Endothelial cell of umbilical vein (primary cell): ENCODE measurements at regions not wholly inside any gene's neighbourhood (a gene's known extent, or its start where the extent isn't known, plus 50 kb on each side); places are given as distances from the start of the nearest gene placed in this dataset.

Experiments used
- BruUV-seq: library from RNA; stranded (reverse); fragments of 400-500 nt; replicated peaks from 2 replicates; lab custom pipeline; 2021; lab: Mats Ljungman, UMichigan
- CTCF ChIA-PET: fragments of 300-600, 350-600 bp; sonication (Branson Sonifier 250); formaldehyde crosslinking; loops from one replicate; lab custom pipeline; 2021; ENCODE audit warnings: antibody characterized with exemption, inconsistent platforms; lab: Charles Lee
- POLR2A ChIA-PET: fragments of 300-600, 350-600 bp; sonication (Branson Sonifier 250); formaldehyde crosslinking; loops from one replicate; lab custom pipeline; 2021; ENCODE audit warnings: antibody characterized with exemption, inconsistent platforms; lab: Charles Lee
- DNase-seq: peaks from one replicate; pipeline ENCODE4 v3.0.0-alpha.2; 2011; ENCODE audit warnings: low read depth, low spot score
- FAIRE-seq: peaks from 2 replicates; lab custom pipeline; 2011; peaks lifted over from hg19 to GRCh38; lab: Jason Lieb, UNC
- H2AFZ ChIP-seq: 2 replicates; pipeline ENCODE4 v1.6.0; 2012; ENCODE audit warnings: low read depth, low read length, control low read depth, inconsistent platforms
- H3K27ac ChIP-seq: 2 replicates; pipeline ENCODE4 v1.5.1; 2011; ENCODE audit warnings: low read depth, mild to moderate bottlenecking, control low read depth, low read length, moderate library complexity; ENCODE audit not compliant: insufficient read depth
- H3K27me3 ChIP-seq, 2 experiments: 2 replicates each; pipeline versions ENCODE4 v1.6.0 to v1.6.1; 2011; ENCODE audit warnings: low read length in 2 of 2, mixed read lengths in 1 of 2; ENCODE audit not compliant: control insufficient read depth in 2 of 2, insufficient read depth in 2 of 2
- H3K36me3 ChIP-seq, 2 experiments: 2 replicates in 1 of 2; 3 replicates in 1 of 2; pipeline ENCODE4 v1.5.1; 2011; ENCODE audit warnings: low read length in 2 of 2, mild to moderate bottlenecking in 1 of 2, moderate library complexity in 1 of 2; ENCODE audit not compliant: control insufficient read depth in 2 of 2, insufficient read depth in 2 of 2; ENCODE audit errors: extremely low read depth in 1 of 2
- H3K4me1 ChIP-seq: 3 replicates; pipeline ENCODE4 v1.5.1; 2011; ENCODE audit warnings: mild to moderate bottlenecking, low read length; ENCODE audit not compliant: control insufficient read depth, insufficient read depth; ENCODE audit errors: extremely low read depth
- H3K4me2 ChIP-seq: 2 replicates; pipeline ENCODE4 v1.6.1; 2011; ENCODE audit warnings: low read length, control low read depth, mixed read lengths; ENCODE audit not compliant: insufficient read depth
- H3K4me3 ChIP-seq, 3 experiments: fragments of 200-600 bp in 1 of 3; sonication (generic), shearing (Covaris generic) in 1 of 3; replicated peaks in 1 of 3; 2 replicates each; pipeline ENCODE4 v1.5.1; 2011 to 2016; ENCODE audit warnings: control low read depth in 3 of 3, low read length in 3 of 3, mild to moderate bottlenecking in 2 of 3, inconsistent platforms in 1 of 3, low read depth in 1 of 3, moderate library complexity in 1 of 3; ENCODE audit not compliant: insufficient read depth in 1 of 3
- H3K79me2 ChIP-seq: 2 replicates; pipeline ENCODE4 v1.6.0; 2012; ENCODE audit warnings: low read length, inconsistent platforms; ENCODE audit not compliant: control insufficient read depth, insufficient read depth
- H3K9ac ChIP-seq: replicated peaks from 2 replicates; pipeline ENCODE3; 2011; ENCODE audit warnings: low read length, control low read depth; ENCODE audit not compliant: insufficient read depth; ENCODE audit errors: extremely low read depth
- H3K9me1 ChIP-seq: replicated peaks from 3 replicates; pipeline ENCODE4 v1.6.0; 2011; ENCODE audit warnings: mild to moderate bottlenecking, low read length; ENCODE audit not compliant: control insufficient read depth, insufficient read depth; ENCODE audit errors: extremely low read depth
- H3K9me3 ChIP-seq: replicated peaks from 2 replicates; pipeline ENCODE4 v1.5.1; 2012; ENCODE audit warnings: low read length, inconsistent platforms; ENCODE audit not compliant: control insufficient read depth, insufficient read depth
- H4K20me1 ChIP-seq: replicated peaks from 2 replicates; pipeline ENCODE3; 2011; ENCODE audit warnings: mild to moderate bottlenecking, low read length; ENCODE audit not compliant: control insufficient read depth, insufficient read depth; ENCODE audit errors: extremely low read depth
- CTCF ChIP-seq, 2 donors: IDR thresholded peaks; 1 replicate in 1 of 2; 2 replicates in 1 of 2; pipeline ENCODE4 v1.5.1; 2011; ENCODE audit warnings: low read length in 2 of 2, mild to moderate bottlenecking in 2 of 2, moderate library complexity in 2 of 2, control low read depth in 1 of 2, inconsistent platforms in 1 of 2, low read depth in 1 of 2; ENCODE audit not compliant: insufficient read depth in 1 of 2; ENCODE audit errors: extremely low read depth in 1 of 2
- EZH2 ChIP-seq: IDR thresholded peaks from 2 replicates; pipeline ENCODE4 v1.6.1; 2012; ENCODE audit warnings: borderline replicate concordance, low read depth, mild to moderate bottlenecking, moderate library complexity, low read length, inconsistent platforms; ENCODE audit not compliant: severe bottlenecking
- FOS ChIP-seq: IDR thresholded peaks from 2 replicates; pipeline ENCODE4 v1.6.1; 2011; ENCODE audit warnings: mild to moderate bottlenecking, low read length, moderate library complexity, borderline replicate concordance; ENCODE audit not compliant: insufficient read depth
- GATA2 ChIP-seq: IDR thresholded peaks from 2 replicates; pipeline ENCODE4 v1.7.0; 2011; ENCODE audit warnings: low read depth, mild to moderate bottlenecking, moderate library complexity, mixed read lengths, low read length; ENCODE audit not compliant: insufficient read length, insufficient read depth
- JUN ChIP-seq: IDR thresholded peaks from 2 replicates; pipeline ENCODE4 v1.6.1; 2011; ENCODE audit warnings: borderline replicate concordance, low read depth; ENCODE audit not compliant: insufficient read length, insufficient read depth
- MAX ChIP-seq: IDR thresholded peaks from 2 replicates; pipeline ENCODE4 v1.6.1; 2011; ENCODE audit not compliant: insufficient read depth, insufficient read length
- MYC ChIP-seq: IDR thresholded peaks from one replicate; pipeline ENCODE4 v1.6.1; 2011; ENCODE audit warnings: mild to moderate bottlenecking, low read depth, low read length
- POLR2A ChIP-seq: IDR thresholded peaks from 2 replicates; pipeline ENCODE4 v1.6.1; 2012; ENCODE audit warnings: low read depth, mild to moderate bottlenecking, control low read depth, low read length
- POLR2AphosphoS5 ChIP-seq: IDR thresholded peaks from 2 replicates; pipeline ENCODE4 v1.6.1; 2012; ENCODE audit warnings: low read depth, mild to moderate bottlenecking, control low read depth, low read length, moderate library complexity; ENCODE audit not compliant: insufficient read depth
- dilution Hi-C: fragments of 300-500 bp; cut with MboI; formaldehyde crosslinking; loops from one replicate; pipeline ENCODE4 v1.15.0; 2019; ENCODE audit warnings: low sequenced_read_pairs; ENCODE audit not compliant: extremely low pct_ligation_motif_present
- intact Hi-C: fragments of 100-400 bp; cut with micrococcal nuclease; formaldehyde crosslinking; loops from one replicate; pipeline ENCODE4 v1.10.0; 2022

DNA sequence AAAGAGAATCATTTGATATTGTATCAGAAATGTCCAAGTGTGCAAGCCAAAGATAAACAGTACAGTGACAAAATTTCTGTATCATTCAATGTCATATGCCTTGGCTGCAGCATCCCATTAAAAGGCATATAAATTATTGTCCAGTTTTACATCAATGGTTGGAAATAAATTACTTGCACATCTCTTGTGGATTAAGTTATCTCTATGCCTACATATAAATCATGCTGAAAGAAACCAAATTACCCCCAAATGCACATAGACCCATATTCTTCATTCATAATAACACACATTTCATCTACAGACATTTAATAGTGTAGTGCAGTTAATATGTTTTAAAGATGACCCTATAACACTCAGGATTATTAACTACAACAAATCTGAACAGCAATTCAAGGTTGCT is 1415.7 kb upstream of the PCDH9 start:
- Histone ChIP-seq H3K27me3 (no peaks in the 10 kb centered on the region), H3K9me1 (no peaks in the 10 kb centered on the region), H3K4me2 (no peak overlapping the region), H3K9ac (no peak overlapping the region), H4K20me1 (no peaks in the 10 kb centered on the region), H3K4me1 (no peaks in the 10 kb centered on the region), H3K36me3 (no peaks in the 10 kb centered on the region), H3K9me3 (no peaks in the 10 kb centered on the region), H3K79me2 (no peaks in the 10 kb centered on the region), H3K27ac (no peak overlapping the region), H2AFZ (no peak overlapping the region), H3K4me3 (no peak overlapping the region)
- TF ChIP-seq JUN (no peak), MAX (no peak), MYC (no peak), CTCF (IDR thresholded peaks at IDR 0.05; ENCODE audit: extremely low read depth in 1 of 2, insufficient read depth in 1 of 2, low read depth in 1 of 2, low read length in 2 of 2) (no peak), GATA2 (no peak), EZH2 (no peak), POLR2AphosphoS5 (no peak), POLR2A (no peak), FOS (no peak)
- POLR2A ChIA-PET = no interaction called here
- dilution Hi-C loops = no loop called here
- BruUV-seq = no TSS peak
- FAIRE-seq (no peak), DNase-seq (no peak)
- intact Hi-C loops = no loop called here
- CTCF ChIA-PET = no interaction called here
